A549 (cell line): ENCODE measurements at regions not wholly inside any gene's neighbourhood (a gene's known extent, or its start where the extent isn't known, plus 50 kb on each side); places are given as distances from the start of the nearest gene placed in this dataset.

Experiments
- RNF2 ChIP-seq: fragments of 200-600 bp; sonication (generic); IDR thresholded peaks from 2 replicates; pipeline ENCODE4 v1.6.1; 2016; ENCODE audit warnings: low read depth, mild to moderate bottlenecking, antibody characterized with exemption, moderate library complexity, borderline replicate concordance
- SMC3 ChIP-seq: fragments of >200 bp; sonication (Bioruptor Twin); formaldehyde crosslinking; IDR thresholded peaks from 3 replicates; pipeline ENCODE4 v1.6.1; 2018; ENCODE audit warnings: inconsistent platforms
- TF ChIP-seq, protein P1 (sequence below): fragments of >200 bp; sonication (Bioruptor Twin); formaldehyde crosslinking; IDR thresholded peaks from 3 replicates; pipeline ENCODE4 v1.5.1; 2016

DNA sequence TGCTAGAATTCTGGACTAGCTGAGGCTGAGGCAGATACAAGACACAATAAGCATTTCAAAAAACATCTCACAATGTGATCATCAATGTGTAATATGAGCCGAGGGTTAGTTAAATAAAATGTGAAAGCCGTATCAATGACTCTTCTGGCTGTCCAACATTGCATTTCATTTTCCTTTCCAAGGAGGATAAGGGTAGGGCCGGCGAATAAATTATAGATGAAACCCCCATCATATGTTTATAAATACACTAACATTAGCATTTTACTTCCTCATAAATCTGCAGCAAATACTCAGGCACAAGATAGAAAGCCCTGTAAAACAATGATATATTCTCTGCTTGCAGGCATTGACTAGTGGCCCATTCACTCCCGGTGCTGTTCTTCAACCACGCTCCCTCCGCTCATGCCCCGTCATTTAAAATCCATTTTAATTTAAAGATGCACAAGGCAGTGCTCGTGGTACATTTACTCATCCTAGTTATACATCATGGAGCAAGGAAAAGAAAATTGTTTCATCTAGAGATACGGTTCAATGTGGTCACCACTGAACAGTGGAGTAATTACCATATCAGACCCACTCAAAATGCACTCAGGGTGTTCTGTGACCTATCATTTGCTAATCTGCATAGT, 59.9 kb upstream of the RCN1 start:
- TF ChIP-seq, protein P1, sequence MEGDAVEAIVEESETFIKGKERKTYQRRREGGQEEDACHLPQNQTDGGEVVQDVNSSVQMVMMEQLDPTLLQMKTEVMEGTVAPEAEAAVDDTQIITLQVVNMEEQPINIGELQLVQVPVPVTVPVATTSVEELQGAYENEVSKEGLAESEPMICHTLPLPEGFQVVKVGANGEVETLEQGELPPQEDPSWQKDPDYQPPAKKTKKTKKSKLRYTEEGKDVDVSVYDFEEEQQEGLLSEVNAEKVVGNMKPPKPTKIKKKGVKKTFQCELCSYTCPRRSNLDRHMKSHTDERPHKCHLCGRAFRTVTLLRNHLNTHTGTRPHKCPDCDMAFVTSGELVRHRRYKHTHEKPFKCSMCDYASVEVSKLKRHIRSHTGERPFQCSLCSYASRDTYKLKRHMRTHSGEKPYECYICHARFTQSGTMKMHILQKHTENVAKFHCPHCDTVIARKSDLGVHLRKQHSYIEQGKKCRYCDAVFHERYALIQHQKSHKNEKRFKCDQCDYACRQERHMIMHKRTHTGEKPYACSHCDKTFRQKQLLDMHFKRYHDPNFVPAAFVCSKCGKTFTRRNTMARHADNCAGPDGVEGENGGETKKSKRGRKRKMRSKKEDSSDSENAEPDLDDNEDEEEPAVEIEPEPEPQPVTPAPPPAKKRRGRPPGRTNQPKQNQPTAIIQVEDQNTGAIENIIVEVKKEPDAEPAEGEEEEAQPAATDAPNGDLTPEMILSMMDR, result no peak
- TF ChIP-seq RNF2 (no peak), SMC3 (no peak)
